Activated CD4-positive, alpha-beta memory T cell treated with anti-CD3 and anti-CD28 coated beads for 36 hours (primary cell): ENCODE measurements at regions not wholly inside any gene's neighbourhood (a gene's known extent, or its start where the extent isn't known, plus 50 kb on each side); places are given as distances from the start of the nearest gene placed in this dataset.

Experiments used
- CTCF ChIA-PET: fragments of 350-600 bp; sonication (Branson Sonifier 250); formaldehyde crosslinking; loops from one replicate; lab custom pipeline; 2021; ENCODE audit warnings: antibody characterized with exemption, inconsistent platforms; lab: Charles Lee
- POLR2A ChIA-PET: fragments of 350-600 bp; sonication (Branson Sonifier 250); formaldehyde crosslinking; loops from one replicate; lab custom pipeline; 2021; ENCODE audit warnings: antibody characterized with exemption; lab: Charles Lee
- DNase-seq: peaks from one replicate; pipeline ENCODE4 v3.0.0-alpha.2; 2020
- H3K27ac Mint-ChIP-seq: one replicate; pipeline ENCODE4 v1.8.0; 2021; ENCODE audit warnings: mixed read lengths
- H3K27me3 Mint-ChIP-seq: one replicate; pipeline ENCODE4 v1.8.0; 2021; ENCODE audit warnings: mixed read lengths
- H3K36me3 Mint-ChIP-seq: one replicate; pipeline ENCODE4 v1.8.0; 2021; ENCODE audit warnings: mixed read lengths
- H3K4me1 Mint-ChIP-seq: one replicate; pipeline ENCODE4 v1.8.0; 2021; ENCODE audit warnings: low read depth, mixed read lengths
- H3K4me3 Mint-ChIP-seq: one replicate; pipeline ENCODE4 v1.8.0; 2021; ENCODE audit warnings: mild to moderate bottlenecking, mixed read lengths
- H3K9me3 Mint-ChIP-seq: one replicate; pipeline ENCODE4 v1.8.0; 2021; ENCODE audit warnings: mixed read lengths
- intact Hi-C: fragments of 100-400 bp; cut with micrococcal nuclease; formaldehyde crosslinking; loops from one replicate; pipeline ENCODE4 v1.15.1; 2023

DNA sequence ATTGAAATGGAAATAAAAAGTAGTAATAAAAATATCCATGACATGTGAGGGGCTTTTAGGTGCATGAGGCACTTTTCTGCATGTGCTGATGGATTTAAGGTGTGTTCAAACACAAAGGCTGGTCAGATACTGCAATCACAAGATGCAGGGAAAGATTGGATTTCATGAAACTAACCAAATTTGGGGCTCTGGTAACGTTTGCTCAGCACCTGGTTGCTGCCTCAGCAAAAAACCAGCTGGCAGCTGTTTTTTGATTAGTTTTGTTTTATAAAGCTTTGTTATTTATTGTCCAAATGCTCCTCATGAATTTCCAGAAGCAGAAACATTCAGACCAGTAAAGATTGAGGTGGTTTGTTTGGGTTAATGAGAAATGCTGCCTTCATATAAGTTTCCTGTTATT is 195.7 kb upstream of the NRG3 start:
- intact Hi-C loops = no loop called here
- Mint-ChIP-seq H3K27me3 (no peaks in the 10 kb centered on the region), H3K4me3 (no peak overlapping the region), H3K4me1 (no peaks in the 10 kb centered on the region), H3K9me3 (peaks cover 2% of the 10 kb centered on the region), H3K36me3 (no peaks in the 10 kb centered on the region), H3K27ac (no peak overlapping the region)
- CTCF ChIA-PET = no interaction called here
- POLR2A ChIA-PET = no interaction called here
- DNase-seq = no peak

DNA sequence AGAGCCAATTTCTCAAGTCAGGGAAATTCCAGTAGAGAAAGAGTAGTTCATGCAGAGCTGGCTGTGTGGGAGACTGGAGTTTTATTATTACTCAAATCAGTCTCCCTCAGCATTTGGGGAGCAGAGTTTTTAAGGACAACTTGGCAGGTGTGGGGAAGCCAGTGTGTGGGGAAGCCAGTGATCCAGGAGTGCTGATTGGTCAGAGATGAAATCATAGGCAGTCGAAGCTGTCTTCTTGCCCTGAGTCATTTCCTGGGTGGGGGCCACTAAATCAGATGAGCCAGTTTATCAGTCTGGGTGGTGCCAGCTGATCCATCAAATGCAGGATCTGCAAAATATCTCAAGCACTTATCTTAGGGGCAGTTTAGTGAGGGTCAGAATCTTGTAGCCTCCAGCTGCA is 194.6 kb upstream of the NRG3 start:
- intact Hi-C loops = no loop called here
- H3K27me3 Mint-ChIP-seq = no peaks in the 10 kb centered on the region
- H3K36me3 Mint-ChIP-seq = no peaks in the 10 kb centered on the region
- H3K9me3 Mint-ChIP-seq = peaks cover 2% of the 10 kb centered on the region
- H3K4me3 Mint-ChIP-seq = no peak overlapping the region
- H3K4me1 Mint-ChIP-seq = no peaks in the 10 kb centered on the region
- ChIA-PET CTCF (no interaction called here), POLR2A (no interaction called here)
- DNase-seq = no peak
- H3K27ac Mint-ChIP-seq = no peak overlapping the region

DNA sequence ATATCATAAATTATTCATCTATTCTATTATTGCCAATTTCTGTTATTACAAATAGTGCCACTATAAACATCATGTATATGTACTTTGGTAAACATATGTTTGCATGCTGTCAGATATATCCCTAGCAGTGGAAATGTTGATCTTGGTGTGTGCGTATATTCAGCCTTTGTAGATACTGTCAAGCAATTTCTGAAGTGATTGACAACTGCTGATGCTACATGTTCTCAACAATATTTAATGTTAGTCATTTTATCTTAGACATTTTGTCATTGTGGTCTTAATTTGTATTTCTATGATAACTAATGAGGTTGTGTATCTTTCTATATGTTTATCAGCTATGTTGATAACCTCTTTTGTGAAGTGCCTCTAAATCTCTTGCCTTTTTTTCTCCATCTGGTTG is 186.5 kb upstream of the NRG3 start:
- intact Hi-C loops = no loop called here

DNA sequence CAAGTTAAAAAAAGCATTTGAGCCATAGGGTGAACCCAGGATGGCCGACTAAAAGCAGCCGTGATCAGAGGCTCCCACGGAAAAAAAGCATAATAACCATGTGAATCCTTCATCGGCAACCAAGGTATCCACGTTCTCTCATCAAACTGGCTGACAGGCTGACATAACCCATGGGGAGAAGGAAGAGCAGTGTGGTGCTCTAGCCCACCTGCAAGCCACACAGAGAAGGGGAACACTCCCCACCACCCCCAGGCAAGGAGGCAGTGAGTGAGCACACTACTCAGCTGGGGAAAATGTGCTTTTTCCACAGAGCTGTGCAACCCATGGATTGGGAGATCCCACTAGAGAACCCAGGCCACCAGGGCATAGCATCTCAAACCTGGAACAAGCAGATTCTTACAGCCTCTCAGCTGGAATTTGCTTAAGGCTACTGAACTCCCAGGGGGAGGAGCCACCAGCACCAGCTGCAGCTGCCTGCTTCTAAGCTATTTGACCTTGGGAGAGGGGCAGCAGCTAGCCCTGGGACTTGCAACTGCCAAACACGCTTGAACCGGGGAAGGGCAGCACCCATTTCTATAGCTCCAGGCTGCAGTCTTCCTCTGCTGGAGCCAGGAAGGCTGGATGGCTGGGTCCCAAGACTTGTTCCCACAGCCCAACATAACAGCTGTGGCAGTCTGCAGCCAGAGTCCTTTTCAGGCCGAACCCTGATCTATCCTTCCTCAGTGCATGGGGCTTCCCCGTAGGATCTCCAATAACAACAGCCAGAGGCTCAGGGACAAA is 178.2 kb upstream of the NRG3 start:
- Mint-ChIP-seq H3K9me3 (peaks cover 23% of the 10 kb centered on the region), H3K4me3 (no peak overlapping the region), H3K27me3 (no peaks in the 10 kb centered on the region), H3K27ac (no peak overlapping the region), H3K4me1 (no peaks in the 10 kb centered on the region), H3K36me3 (no peaks in the 10 kb centered on the region)
- CTCF ChIA-PET = no interaction called here
- intact Hi-C loops = no loop called here
- POLR2A ChIA-PET = no interaction called here
- DNase-seq = no peak

More for the DNA sequence above, 186.5 kb upstream of the NRG3 start:
- no peak overlapping the region for H3K4me3 Mint-ChIP-seq
- ChIA-PET CTCF (no interaction called here), POLR2A (no interaction called here)
- no peaks in the 10 kb centered on the region for H3K36me3 Mint-ChIP-seq
- H3K4me1 Mint-ChIP-seq = no peaks in the 10 kb centered on the region
- no peaks in the 10 kb centered on the region for H3K27me3 Mint-ChIP-seq
- no peak overlapping the region for H3K27ac Mint-ChIP-seq
- no peak for DNase-seq
- H3K9me3 Mint-ChIP-seq = peaks cover 9% of the 10 kb centered on the region

DNA sequence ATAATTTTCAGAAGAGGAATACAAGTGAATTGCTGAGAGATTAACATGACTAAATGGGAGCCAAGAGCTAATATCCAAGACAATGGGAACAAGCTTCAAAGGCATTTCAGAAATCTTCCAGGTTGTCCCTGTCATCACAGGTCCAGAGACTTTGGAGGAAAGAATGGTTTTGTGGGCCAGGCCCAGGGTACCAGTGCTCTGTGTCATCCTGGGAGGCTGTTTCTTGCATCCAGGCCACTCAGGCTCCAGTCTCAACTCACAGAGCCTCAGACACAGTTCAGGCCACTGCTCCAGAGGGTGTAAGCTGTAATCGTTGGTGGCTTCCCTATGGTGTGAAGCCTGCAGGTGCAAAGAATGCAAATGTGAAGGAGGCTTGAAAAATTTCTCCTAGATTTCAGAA is 170.4 kb upstream of the NRG3 start:
- no peaks in the 10 kb centered on the region for H3K4me1 Mint-ChIP-seq
- ChIA-PET POLR2A (no interaction called here), CTCF (no interaction called here)
- intact Hi-C loops = no loop called here
- H3K4me3 Mint-ChIP-seq = no peak overlapping the region
- no peak for DNase-seq
- H3K36me3 Mint-ChIP-seq = no peaks in the 10 kb centered on the region
- peaks cover 16% of the 10 kb centered on the region for H3K9me3 Mint-ChIP-seq
- H3K27ac Mint-ChIP-seq = no peak overlapping the region
- no peaks in the 10 kb centered on the region for H3K27me3 Mint-ChIP-seq

DNA sequence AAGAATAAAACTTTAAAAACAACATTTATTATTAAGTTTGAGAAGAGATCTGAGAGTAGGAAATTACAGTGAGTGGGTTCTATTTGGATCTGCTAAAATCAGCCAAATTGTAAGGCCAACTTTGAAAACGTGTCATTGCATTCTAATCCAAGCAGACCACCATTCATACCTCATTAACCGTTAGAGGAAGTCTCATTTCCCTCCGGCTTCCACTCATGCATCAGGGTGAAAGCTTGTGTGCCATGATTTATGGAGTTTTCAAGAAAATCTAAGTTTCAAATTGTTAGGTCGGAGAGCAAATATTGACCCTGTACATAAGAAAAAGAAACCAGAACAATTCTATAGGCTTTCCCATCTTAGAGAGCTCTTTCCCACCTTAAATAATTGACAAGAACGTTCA is 166.6 kb upstream of the NRG3 start:
- DNase-seq = no peak
- intact Hi-C loops = no loop called here
- peaks cover 5% of the 10 kb centered on the region for H3K9me3 Mint-ChIP-seq
- no peak overlapping the region for H3K4me3 Mint-ChIP-seq
- no peaks in the 10 kb centered on the region for H3K36me3 Mint-ChIP-seq
- ChIA-PET CTCF (no interaction called here), POLR2A (no interaction called here)
- H3K27me3 Mint-ChIP-seq = no peaks in the 10 kb centered on the region
- H3K27ac Mint-ChIP-seq = no peak overlapping the region
- no peaks in the 10 kb centered on the region for H3K4me1 Mint-ChIP-seq

DNA sequence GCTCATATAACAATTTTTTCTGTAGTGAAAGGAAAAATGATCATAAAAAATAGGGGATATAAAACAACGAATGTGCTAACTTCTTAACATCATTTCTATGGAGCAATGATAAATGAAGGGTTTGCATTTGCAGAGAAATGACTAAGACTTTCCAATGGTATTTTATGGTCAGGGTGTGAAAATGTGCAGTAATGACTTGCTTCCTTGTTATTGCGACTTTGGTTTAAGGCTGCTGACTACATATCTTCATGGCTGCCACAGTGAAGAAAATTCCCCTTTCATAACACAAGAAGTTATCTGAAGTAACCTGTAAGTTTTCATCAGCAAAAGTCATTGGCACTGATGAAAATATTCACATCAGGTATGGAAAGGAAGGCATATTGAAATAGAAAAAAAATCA is 166.1 kb upstream of the NRG3 start:
- POLR2A ChIA-PET = no interaction called here
- Mint-ChIP-seq H3K36me3 (no peaks in the 10 kb centered on the region), H3K4me1 (no peaks in the 10 kb centered on the region), H3K9me3 (peaks cover 5% of the 10 kb centered on the region), H3K27me3 (no peaks in the 10 kb centered on the region), H3K27ac (no peak overlapping the region), H3K4me3 (no peak overlapping the region)
- no peak for DNase-seq
- intact Hi-C loops = no loop called here
- CTCF ChIA-PET = no interaction called here

DNA sequence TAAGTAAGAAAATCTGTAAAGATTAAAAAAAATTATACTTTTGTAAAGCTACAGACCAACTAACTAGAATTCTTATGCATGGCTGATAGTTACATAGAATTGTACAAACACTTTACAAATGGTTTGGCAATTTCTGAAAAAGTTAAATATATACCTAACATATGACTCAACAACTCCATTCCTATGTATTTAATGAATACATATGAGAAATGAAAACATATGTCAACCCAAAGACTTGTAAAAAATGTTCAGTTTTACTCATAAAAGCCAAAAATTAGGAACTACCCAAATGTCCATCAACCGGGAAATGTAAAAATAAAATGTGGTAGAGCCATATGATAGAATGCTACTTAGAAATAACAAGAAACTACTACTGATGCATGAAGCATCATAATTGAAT is 152.6 kb upstream of the NRG3 start:
- Mint-ChIP-seq H3K36me3 (no peaks in the 10 kb centered on the region), H3K4me1 (no peaks in the 10 kb centered on the region), H3K4me3 (no peak overlapping the region), H3K27ac (no peak overlapping the region), H3K9me3 (no peaks in the 10 kb centered on the region), H3K27me3 (no peaks in the 10 kb centered on the region)
- ChIA-PET POLR2A (no interaction called here), CTCF (no interaction called here)
- intact Hi-C loops = no loop called here
- no peak for DNase-seq

DNA sequence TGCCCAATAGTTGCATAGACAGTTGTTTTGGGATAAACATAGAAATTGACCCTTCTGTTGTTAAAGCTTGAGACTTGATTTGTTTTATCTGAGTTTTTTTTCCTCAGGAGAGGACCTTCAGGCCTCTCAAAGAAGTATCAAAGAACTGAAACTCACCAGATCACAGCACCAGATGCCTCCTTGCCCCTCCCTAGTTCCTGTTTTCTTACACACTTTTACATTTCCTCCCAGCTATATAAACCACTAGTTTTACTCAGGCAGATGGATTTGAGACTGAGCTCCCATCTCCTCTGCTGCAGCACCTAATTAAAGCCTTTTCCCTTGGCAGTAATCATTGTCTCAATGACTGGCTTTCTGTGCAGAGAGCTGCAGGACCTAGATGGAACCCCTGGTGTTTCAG is 150.6 kb upstream of the NRG3 start:
- CTCF ChIA-PET = no interaction called here
- no peak overlapping the region for H3K4me3 Mint-ChIP-seq

DNA sequence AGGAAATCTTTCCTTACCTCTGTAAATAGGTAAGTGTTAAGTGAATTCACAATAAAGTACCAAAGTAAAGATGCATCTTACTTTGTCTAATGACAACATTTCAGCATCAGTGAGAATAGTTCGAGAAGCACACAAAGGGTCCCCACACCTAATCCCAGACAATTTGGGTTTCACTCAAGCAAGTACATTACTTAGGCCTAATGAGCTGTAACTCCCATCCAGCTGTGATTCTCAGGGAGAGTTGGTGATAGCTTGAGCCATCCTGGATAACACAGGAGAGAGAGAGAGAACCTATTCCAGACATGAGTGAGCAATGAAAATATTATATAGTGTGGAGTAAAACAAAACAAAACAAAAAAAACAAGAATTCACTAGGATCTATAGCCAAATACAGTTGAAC is 149.1 kb upstream of the NRG3 start:
- no peak overlapping the region for H3K4me3 Mint-ChIP-seq
- H3K9me3 Mint-ChIP-seq = no peaks in the 10 kb centered on the region
- intact Hi-C loops = no loop called here
- H3K27ac Mint-ChIP-seq = no peak overlapping the region
- ChIA-PET CTCF (no interaction called here), POLR2A (no interaction called here)
- H3K4me1 Mint-ChIP-seq = no peaks in the 10 kb centered on the region
- H3K27me3 Mint-ChIP-seq = no peaks in the 10 kb centered on the region
- H3K36me3 Mint-ChIP-seq = no peaks in the 10 kb centered on the region
- no peak for DNase-seq

More for the DNA sequence above, 150.6 kb upstream of the NRG3 start:
- intact Hi-C loops = no loop called here
- Mint-ChIP-seq H3K4me1 (no peaks in the 10 kb centered on the region), H3K9me3 (no peaks in the 10 kb centered on the region), H3K27me3 (no peaks in the 10 kb centered on the region), H3K27ac (no peak overlapping the region), H3K36me3 (no peaks in the 10 kb centered on the region)
- no peak for DNase-seq
- POLR2A ChIA-PET = no interaction called here

DNA sequence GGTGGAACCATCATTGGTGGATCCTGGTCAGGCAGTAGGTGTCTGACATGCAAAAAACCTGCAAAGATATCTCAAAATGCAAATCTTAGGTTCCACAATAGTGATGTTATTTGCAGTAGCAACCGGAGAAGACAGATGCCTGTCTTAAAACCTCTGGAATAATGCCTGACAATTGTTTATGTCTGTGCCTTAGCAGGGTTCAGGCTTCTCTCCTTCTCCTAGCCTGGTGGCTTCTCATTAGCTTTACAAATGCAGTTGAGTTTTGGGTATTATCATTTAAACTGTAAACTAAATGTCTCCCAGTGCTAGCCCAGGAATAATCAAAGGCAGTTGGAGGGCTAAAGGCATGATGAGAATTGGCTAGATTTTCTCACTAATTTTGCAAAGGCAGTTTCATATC is 146.3 kb upstream of the NRG3 start:
- Mint-ChIP-seq H3K36me3 (no peaks in the 10 kb centered on the region), H3K4me3 (no peak overlapping the region), H3K27ac (no peak overlapping the region), H3K9me3 (no peaks in the 10 kb centered on the region), H3K27me3 (no peaks in the 10 kb centered on the region), H3K4me1 (no peaks in the 10 kb centered on the region)
- intact Hi-C loops = no loop called here
- CTCF ChIA-PET = no interaction called here
- no peak for DNase-seq
- POLR2A ChIA-PET = no interaction called here

DNA sequence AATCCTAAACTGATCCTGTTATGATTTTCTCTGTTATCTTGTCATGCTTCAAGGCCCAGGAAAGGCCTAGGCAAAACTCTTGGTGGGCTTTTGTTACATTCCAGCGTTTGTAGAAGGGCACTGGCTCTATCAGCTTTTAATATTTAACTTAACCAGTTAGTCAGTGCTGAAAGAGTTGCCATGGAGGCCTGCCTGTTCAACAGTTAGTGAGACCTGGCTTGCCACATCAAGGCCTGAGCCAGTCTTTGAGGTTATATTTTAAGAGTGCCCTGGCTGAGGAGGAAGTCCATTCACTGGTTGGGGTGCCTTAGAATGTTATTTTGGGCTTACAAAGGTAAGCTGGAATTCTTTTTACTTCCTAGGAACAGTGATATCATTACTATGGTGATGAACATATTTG is 144.1 kb upstream of the NRG3 start:
- no peaks in the 10 kb centered on the region for H3K4me1 Mint-ChIP-seq
- CTCF ChIA-PET = no interaction called here

DNA sequence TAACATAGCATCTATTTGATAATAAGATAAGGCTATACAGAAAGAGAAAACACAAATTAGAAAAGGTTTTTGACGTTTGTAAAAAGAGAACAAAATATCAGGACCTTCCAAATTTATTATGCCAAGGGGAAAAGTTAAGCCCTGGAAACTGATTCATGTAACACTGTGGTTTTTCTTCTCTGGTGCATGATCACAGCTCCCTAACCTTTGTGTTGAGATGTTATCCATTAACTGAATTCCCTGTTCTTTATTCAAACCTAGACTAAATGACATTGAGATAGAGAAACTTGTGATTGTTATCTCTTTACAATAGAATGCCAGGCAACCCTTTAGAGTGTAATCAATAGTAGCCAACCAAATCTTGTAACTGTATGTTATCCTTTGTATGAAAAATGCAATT is 141.5 kb upstream of the NRG3 start:
- no peak for DNase-seq
- POLR2A ChIA-PET = no interaction called here
- H3K4me1 Mint-ChIP-seq = no peaks in the 10 kb centered on the region
- H3K36me3 Mint-ChIP-seq = no peaks in the 10 kb centered on the region
- no peaks in the 10 kb centered on the region for H3K27me3 Mint-ChIP-seq
- no peak overlapping the region for H3K27ac Mint-ChIP-seq
- H3K4me3 Mint-ChIP-seq = no peak overlapping the region
- CTCF ChIA-PET = no interaction called here
- intact Hi-C loops = no loop called here
- H3K9me3 Mint-ChIP-seq = peaks cover 14% of the 10 kb centered on the region

More for the DNA sequence above, 144.1 kb upstream of the NRG3 start:
- intact Hi-C loops = no loop called here
- Mint-ChIP-seq H3K9me3 (peaks cover 3% of the 10 kb centered on the region), H3K36me3 (no peaks in the 10 kb centered on the region), H3K27me3 (no peaks in the 10 kb centered on the region), H3K4me3 (no peak overlapping the region), H3K27ac (no peak overlapping the region)
- POLR2A ChIA-PET = no interaction called here
- DNase-seq = no peak
